HG03175 (cell line): ENCODE measurements at regions not wholly inside any gene's neighbourhood (a gene's known extent, or its start where the extent isn't known, plus 50 kb on each side); places are given as distances from the start of the nearest gene placed in this dataset.
"Not testable (repeated sequence)": the region's sequence is repeated elsewhere in the genome, so short reads cannot be mapped to it uniquely, and the experiment has no call there.

Experiments used
- ATAC-seq: cut with Tn5 transposase; IDR thresholded peaks from one replicate; pipeline ENCODE4 v1.9.1; 2021; ENCODE audit warnings: mild to moderate bottlenecking, moderate library complexity; ENCODE audit not compliant: unreplicated experiment

- ATAC-seq = no peak
Measured at GRCh38 chr3:82521657-82522056, 760.2 kb upstream of the GBE1 start.

- no peak for ATAC-seq
Measured at GRCh38 chr3:82520846-82521245, 759.4 kb upstream of the GBE1 start.

- no peak for ATAC-seq
Measured at GRCh38 chr3:82509951-82510603, 748.6 kb upstream of the GBE1 start.

- ATAC-seq = no peak
Measured at GRCh38 chr3:82509106-82509842, 747.8 kb upstream of the GBE1 start.

GRCh38 chr3:82506204-82506603 lies 744.8 kb upstream of the GBE1 start:
- ATAC-seq = no peak

- ATAC-seq = no peak
Measured at GRCh38 chr3:82505079-82505756, 743.8 kb upstream of the GBE1 start.

GRCh38 chr3:82498186-82498585 lies 736.7 kb upstream of the GBE1 start:
- no peak for ATAC-seq

GRCh38 chr3:82496890-82497560 lies 735.6 kb upstream of the GBE1 start:
- no peak for ATAC-seq

GRCh38 chr3:82495655-82496054 lies 734.2 kb upstream of the GBE1 start:
- no peak for ATAC-seq

GRCh38 chr3:82494977-82495489 lies 733.6 kb upstream of the GBE1 start:
- ATAC-seq = no peak

GRCh38 chr3:82493858-82494257 lies 732.4 kb upstream of the GBE1 start:
- ATAC-seq = no peak

- no peak for ATAC-seq
Measured at GRCh38 chr3:82475306-82475705, 713.9 kb upstream of the GBE1 start.

GRCh38 chr3:82474711-82475110 lies 713.3 kb upstream of the GBE1 start:
- ATAC-seq = no peak

- no peak for ATAC-seq
Measured at GRCh38 chr3:82473864-82474541, 712.6 kb upstream of the GBE1 start.

GRCh38 chr3:82467051-82467450 lies 705.6 kb upstream of the GBE1 start:
- ATAC-seq = no peak

GRCh38 chr3:82462977-82463376 lies 701.5 kb upstream of the GBE1 start:
- no peak for ATAC-seq

- ATAC-seq = no peak
Measured at GRCh38 chr3:82461049-82461889, 699.8 kb upstream of the GBE1 start.

GRCh38 chr3:82448320-82448719 lies 686.9 kb upstream of the GBE1 start:
- ATAC-seq = no peak

GRCh38 chr3:82428821-82429220 lies 667.4 kb upstream of the GBE1 start:
- ATAC-seq = not testable (repeated sequence)

GRCh38 chr3:82424031-82424339 lies 662.5 kb upstream of the GBE1 start:
- no peak for ATAC-seq
